Embryonic facial prominence (tissue), 1 donor: ENCODE measurements at regions not wholly inside any gene's neighbourhood (a gene's known extent, or its start where the extent isn't known, plus 50 kb on each side); places are given as distances from the start of the nearest gene placed in this dataset.
"Not testable (repeated sequence)": the region's sequence is repeated elsewhere in the genome, so short reads cannot be mapped to it uniquely, and the experiment has no call there.

Experiments used
- DNase-seq: peaks from one replicate; pipeline ENCODE4 v3.0.0-alpha.2; 2016; ENCODE audit errors: extremely low spot score

DNA sequence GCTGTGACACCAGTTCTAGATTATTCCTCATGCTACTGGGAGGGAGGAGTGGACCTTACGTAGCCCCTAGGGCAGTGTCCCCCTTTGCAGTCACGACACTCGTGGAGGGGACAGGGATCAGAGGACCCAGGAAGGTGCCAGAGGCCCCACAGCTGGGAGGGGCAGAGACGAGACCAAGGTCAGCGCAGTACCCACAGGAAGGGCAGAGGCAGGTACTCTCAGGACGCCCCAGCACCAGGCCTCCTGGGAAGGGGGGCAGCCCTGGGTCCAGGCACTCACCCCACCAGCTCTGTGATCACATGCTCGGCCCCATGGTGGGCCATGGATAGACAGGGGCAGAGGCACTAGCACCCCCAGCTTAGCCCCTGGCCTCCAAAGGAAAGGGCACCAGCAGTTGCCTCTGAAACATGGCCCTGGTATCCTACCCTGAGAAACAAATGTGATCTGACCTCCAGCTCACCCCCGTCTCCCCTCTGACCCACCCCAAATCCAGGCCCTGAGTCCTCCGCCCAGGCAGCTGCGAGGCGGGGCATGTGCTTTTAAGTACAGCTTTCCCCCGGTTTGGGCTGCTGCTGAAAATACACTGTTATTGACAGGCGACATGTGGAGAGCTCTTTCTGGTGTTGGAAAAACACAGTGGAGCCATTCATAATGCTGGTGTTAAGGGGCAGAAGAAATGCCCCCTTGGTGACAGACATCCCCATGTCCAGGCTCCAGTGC, 361.9 kb downstream of the C16orf95 start:
- no peak for DNase-seq

- DNase-seq, result no peak
Observed at GRCh38 chr16:86956437-86956836, 360.8 kb downstream of the C16orf95 start.

DNA sequence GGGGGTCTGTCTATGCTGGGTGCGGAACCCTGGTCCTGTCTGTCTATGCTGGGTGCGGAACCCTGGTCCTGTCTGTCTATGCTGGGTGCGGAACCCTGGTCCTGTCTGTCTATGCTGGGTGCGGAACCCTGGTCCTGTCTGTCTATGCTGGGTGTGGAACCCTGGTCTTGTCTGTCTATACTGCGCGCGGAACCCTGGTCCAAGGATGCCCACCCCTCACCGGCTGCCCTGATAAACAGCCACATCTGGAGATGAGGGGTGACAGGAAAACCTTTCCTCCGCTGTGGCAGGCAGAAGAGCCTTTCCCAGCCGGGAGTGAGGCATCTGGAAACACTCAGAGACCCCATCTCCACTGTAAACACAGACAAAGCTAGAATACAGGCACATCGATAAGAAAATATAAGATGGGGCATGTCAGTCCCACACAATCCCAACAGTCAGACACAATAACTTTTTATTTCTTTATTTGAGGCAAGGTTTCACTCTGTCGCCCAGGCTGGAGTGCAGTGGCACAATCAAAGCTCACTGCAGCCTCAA, 359.5 kb downstream of the C16orf95 start:
- DNase-seq, result not testable (repeated sequence)

- no peak for DNase-seq
Observed at GRCh38 chr16:86958423-86958822, 358.8 kb downstream of the C16orf95 start.

DNA sequence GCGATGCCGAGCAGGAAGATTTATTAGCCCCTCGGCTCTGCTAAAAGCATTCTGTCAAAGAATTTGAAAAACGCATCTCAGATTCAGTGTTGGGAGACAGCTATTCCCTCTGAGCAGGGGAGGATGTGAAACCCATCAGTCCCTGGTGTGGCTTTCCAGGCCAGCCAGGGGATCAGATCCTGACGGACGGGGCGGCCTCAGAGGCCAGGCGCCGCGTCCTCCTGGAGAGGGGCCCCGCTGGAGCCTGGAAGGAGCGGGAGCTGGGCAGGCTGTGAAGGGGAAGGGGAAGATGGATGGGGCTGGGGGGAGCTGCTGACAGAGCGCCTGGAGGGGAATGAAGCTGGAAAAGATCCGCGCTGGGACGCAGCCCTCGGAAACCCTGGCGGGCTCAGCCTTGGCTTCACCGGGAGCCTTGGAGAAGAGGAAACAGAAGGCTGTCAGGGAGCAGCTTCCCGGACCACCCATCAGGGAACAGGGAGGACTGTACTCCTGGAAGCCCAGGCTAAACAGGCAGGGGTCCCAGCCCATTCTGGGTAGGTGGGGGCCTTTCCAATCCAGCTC, 358.0 kb downstream of the C16orf95 start:
- DNase-seq, result no peak

DNA sequence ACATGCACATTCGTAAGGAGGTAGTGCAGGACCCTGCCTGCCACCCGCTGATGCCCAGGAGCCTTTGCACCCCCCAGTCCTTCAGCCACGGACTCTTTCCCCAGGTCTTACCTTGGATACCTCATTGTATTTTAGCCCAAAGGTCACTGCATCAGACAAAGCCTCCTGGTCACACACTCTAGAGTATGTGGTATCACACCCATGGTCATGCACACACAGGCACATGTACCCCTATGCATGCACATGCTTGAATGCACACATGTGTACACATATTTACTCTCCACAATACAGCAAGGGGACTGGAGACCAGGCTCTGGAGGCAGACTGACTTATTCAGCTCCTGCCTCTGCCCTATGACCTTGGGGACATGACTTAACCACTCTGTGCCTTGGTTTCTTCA, 357.5 kb downstream of the C16orf95 start:
- no peak for DNase-seq

GRCh38 chr16:86960266-86960665, 356.9 kb downstream of the C16orf95 start:
- no peak for DNase-seq

DNA sequence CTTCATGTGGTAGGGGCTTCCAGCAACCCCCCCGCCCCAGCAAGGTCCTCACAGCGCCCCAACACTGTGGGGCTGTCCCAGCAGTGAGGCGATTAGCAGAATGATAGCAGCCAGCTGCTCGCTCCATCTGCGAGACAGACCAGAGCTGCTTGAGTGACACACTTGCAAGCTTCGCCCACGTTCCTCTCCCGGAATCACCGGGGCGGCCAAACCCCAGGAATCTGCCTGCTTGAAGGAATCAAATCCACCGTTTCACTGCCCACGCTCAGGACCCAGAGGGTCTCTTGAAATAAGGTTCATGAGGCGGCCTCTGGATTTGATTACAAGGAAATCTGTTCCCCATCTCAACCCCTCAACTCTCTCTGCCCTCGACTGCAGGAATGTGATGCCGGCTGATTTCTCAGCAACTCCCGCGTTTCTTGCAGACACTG, 356.0 kb downstream of the C16orf95 start:
- DNase-seq, result peak; percentile 53

GRCh38 chr16:86962259-86962658, 354.9 kb downstream of the C16orf95 start:
- DNase-seq, result no peak

DNA sequence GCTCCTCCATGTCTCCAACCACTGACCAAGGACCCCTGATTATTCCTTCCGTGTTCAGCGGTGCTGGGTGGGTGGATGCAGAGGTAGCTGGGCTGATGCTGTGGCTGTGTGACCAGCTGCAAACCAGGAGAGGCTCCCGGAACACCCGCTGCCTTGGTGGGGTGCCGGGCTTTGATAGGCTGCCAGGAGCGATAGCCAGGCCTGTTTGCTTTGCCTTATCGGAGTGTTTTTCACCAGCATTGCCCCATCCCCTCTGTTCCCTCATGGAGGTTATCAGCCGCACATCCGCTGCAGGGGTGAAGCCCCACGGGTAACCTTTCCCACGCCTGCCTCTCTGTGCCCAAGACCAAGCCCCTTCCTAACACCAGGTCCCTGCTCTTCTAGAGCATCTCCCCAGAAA, 354.3 kb downstream of the C16orf95 start:
- no peak for DNase-seq

GRCh38 chr16:86963600-86964575, 353.3 kb downstream of the C16orf95 start:
- DNase-seq, result no peak

DNA sequence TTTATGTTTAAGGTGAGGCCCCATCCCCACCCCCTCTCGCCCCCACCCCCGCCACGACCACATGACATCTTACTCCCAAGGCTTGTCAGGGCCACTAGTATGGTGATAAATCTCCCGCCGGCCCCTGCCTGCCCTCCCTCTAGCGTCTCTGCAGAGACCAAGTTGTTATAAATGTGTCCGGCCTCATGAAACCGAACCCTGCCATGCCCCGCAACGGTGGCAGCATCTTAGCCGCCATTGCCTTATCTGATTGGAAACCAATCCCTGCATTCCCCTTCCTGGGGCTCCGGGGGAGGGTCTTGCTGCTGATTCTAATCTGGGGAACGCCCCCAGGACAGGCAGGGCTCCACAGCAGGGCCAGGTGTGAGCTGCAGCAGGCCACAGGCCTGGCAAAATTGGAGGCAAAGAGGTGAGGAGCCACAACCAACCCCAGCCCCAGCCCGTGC, 352.4 kb downstream of the C16orf95 start:
- DNase-seq, result no peak

- DNase-seq, result no peak
Observed at GRCh38 chr16:86965331-86965730, 351.9 kb downstream of the C16orf95 start.

DNA sequence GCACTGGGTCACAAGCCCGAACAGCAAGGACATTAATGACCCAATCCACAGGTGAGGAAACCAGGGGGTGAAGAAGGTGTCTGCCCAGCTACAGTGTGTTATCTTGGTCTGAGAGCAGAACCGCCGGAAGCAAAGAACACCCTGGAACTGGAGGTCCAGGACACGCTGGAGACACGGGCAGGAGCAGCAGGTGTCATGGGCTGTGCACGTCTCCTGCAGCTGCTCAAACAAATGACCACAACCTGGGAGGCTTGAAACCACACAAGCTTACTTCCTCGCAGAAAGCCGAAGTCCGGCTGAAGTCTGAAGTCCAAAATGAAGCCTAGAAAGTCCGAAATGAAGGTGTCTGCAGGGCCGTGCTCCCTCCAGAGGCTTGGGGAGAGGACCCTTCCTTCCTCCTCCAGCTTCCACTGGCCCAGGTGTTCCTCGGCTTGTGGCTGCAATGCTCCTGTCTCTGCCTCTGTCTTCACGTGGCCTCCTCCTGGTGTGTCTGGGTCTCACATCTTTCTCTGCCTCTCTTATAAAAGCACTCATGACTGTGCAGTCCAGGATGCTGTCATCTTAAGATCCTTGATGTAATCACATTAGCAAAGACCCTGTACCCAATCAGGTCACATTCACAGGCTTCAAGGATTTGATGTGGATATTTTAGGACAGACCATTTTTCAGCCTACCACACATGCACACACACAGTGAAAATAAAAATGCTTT, 351.2 kb downstream of the C16orf95 start:
- DNase-seq, result no peak

GRCh38 chr16:86966777-86967176, 350.4 kb downstream of the C16orf95 start:
- DNase-seq, result no peak

DNA sequence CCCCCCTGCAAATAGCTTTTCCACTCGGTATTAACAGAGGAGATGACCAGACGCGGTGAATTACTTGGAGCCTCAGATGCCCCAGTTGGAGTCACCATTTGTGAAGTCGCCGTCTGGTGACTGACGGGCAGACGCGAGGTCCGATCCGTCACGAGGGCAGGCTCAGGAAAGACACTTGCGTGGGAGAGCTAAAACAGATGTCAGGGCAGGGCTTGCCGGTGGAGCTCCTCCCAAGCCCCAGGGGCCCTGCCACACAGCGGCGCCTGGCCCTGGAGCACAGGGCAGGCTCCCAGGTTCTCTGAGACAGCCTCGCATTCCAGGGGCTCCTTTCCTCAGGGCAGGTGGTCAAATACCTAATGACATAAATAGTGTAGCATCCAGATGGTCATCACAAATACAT, 348.3 kb downstream of the C16orf95 start:
- DNase-seq, result no peak

GRCh38 chr16:86969716-86970115, 347.5 kb downstream of the C16orf95 start:
- DNase-seq, result no peak

- DNase-seq, result no peak
Observed at GRCh38 chr16:86970279-86970678, 346.9 kb downstream of the C16orf95 start.

DNA sequence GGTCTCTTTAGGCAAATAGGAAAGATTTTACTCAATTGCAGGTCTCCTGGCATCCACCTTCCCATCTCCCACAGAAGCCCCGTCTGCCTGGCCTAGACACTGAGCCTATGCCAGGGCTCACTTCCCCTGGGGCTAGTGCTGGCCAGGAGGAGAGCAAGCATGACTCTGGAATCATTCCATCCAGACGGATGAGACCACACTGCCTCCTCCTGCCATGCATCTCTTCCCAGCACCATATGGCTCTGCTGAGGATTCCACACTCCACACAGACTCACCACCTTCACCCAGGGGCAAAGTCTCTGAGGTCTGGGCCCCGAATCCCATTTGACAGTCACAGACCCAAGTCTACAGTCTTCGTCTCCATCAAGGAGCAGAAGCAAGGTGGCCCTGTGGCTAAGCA, 346.5 kb downstream of the C16orf95 start:
- DNase-seq, result no peak

- DNase-seq, result no peak
Observed at GRCh38 chr16:86971251-86971650, 345.9 kb downstream of the C16orf95 start.

DNA sequence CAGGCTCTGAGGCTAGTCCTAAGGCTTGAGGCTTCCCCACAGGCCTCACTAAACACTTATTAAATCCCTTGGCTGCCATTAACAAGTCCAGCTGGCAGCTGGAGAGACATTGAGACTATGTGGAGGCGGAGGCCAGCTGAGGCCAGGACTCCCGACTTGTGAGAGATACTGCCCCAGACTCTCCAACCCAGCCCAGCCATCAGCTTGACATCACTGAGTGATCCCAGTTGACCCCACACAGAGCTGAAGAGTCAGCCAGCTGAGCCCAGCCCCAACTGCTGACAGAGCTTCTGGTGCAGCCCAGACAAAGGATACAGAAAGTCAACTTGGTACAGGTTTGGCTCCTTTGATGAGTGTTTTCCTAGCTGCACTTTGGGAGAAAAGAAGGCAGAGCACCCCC, 343.1 kb downstream of the C16orf95 start:
- no peak for DNase-seq

DNA sequence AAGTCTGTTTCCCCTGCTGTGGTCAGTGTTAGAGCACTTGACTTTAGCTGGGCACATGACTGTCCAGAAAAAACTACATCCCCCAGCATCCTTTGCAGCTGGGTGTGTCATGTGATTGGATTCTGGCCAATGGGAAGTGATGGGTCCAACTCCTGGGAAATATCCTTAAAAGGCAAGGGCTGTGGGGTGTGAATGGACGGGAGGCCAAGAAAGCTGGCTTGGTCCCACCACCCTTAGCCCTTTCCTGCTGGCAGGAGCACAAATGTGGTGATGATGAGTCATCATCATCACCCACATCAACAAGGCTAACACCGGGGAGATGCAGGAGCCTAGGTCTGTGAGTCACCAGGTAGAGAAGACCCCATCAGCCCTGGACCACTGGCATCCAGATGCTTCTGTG, 341.7 kb downstream of the C16orf95 start:
- DNase-seq, result no peak
